SK-N-SH (cell line): ENCODE measurements at regions not wholly inside any gene's neighbourhood (a gene's known extent, or its start where the extent isn't known, plus 50 kb on each side); places are given as distances from the start of the nearest gene placed in this dataset.

Source experiments
- CTCF ChIA-PET: fragments of 300-600, 350-600 bp; formaldehyde crosslinking; extraction: SDS; loops from one replicate; lab custom pipeline; 2021; lab: Yijun Ruan, JAX
- POLR2A ChIA-PET: fragments of 350-600 bp; sonication (Branson Sonifier 250); formaldehyde crosslinking; extraction: SDS; loops from one replicate; lab custom pipeline; 2020; ENCODE audit warnings: antibody characterized with exemption, inconsistent platforms; lab: Yijun Ruan, JAX
- DNase-seq: peaks from one replicate; pipeline ENCODE4 v3.0.0; 2012
- H2AFZ ChIP-seq: fragments of 200-600 bp; sonication (generic); 2 replicates; pipeline ENCODE4 v1.8.1; 2016; ENCODE audit warnings: antibody characterized with exemption, mild to moderate bottlenecking, low read depth
- H3F3A ChIP-seq: fragments of 200-600 bp; sonication (generic); replicated peaks from 2 replicates; pipeline ENCODE3; 2016; ENCODE audit warnings: antibody characterized with exemption, mild to moderate bottlenecking; ENCODE audit not compliant: insufficient read depth
- H3K27ac ChIP-seq, 2 experiments: fragments of 200-500 bp in 1 of 2; fragments of 200-600 bp in 1 of 2; sonication (Bioruptor generic) in 1 of 2; sonication (generic), shearing (Covaris generic) in 1 of 2; 2 replicates each; pipeline versions ENCODE4 v1.5.1 to v1.6.1; 2014 to 2016; ENCODE audit warnings: low read depth in 2 of 2, inconsistent platforms in 1 of 2, low read length in 1 of 2, mild to moderate bottlenecking in 1 of 2, mixed read lengths in 1 of 2
- H3K27me3 ChIP-seq: fragments of 200-600 bp; sonication (generic), shearing (Covaris generic); 2 replicates; pipeline ENCODE4 v1.6.1; 2016; ENCODE audit warnings: mixed run types; ENCODE audit not compliant: insufficient read depth
- H3K36me3 ChIP-seq, 2 experiments: fragments of 200-500 bp in 1 of 2; fragments of 200-600 bp in 1 of 2; sonication (Bioruptor generic) in 1 of 2; sonication (generic) in 1 of 2; replicated peaks in 1 of 2; 2 replicates each; pipeline versions ENCODE3 to v1.5.1; 2014 to 2016; ENCODE audit warnings: low read length in 1 of 2, mild to moderate bottlenecking in 1 of 2; ENCODE audit not compliant: insufficient read depth in 2 of 2, control insufficient read depth in 1 of 2
- H3K4me1 ChIP-seq, 2 experiments: fragments of 200-500 bp in 1 of 2; fragments of 200-600 bp in 1 of 2; sonication (Bioruptor generic) in 1 of 2; sonication (generic), shearing (Covaris generic) in 1 of 2; 2 replicates each; pipeline versions ENCODE4 v1.5.1 to v1.6.1; 2014 to 2016; ENCODE audit warnings: low read depth in 1 of 2, low read length in 1 of 2, mixed run types in 1 of 2; ENCODE audit not compliant: insufficient read depth in 2 of 2, control insufficient read depth in 1 of 2
- H3K4me2 ChIP-seq: fragments of 200-600 bp; sonication (generic), shearing (Covaris generic); 2 replicates; pipeline ENCODE4 v1.6.1; 2017; ENCODE audit warnings: mixed run types
- H3K4me3 ChIP-seq, 2 experiments: fragments of 200-500 bp in 1 of 2; fragments of 200-600 bp in 1 of 2; sonication (Bioruptor generic) in 1 of 2; sonication (generic), shearing (Covaris generic) in 1 of 2; 2 replicates each; pipeline versions ENCODE4 v1.5.1 to v1.8.1; 2014 to 2016; ENCODE audit warnings: low read depth in 2 of 2, inconsistent platforms in 1 of 2, low read length in 1 of 2, mild to moderate bottlenecking in 1 of 2, mixed read lengths in 1 of 2, moderate library complexity in 1 of 2
- H3K79me2 ChIP-seq: fragments of 200-600 bp; sonication (generic); 2 replicates; pipeline ENCODE4 v1.8.1; 2017; ENCODE audit warnings: mild to moderate bottlenecking; ENCODE audit not compliant: insufficient read depth
- H3K9ac ChIP-seq: fragments of 200-600 bp; sonication (generic); 2 replicates; pipeline ENCODE4 v1.6.1; 2017; ENCODE audit warnings: mixed run types
- H3K9me2 ChIP-seq: fragments of 200-600 bp; sonication (generic); 2 replicates; pipeline ENCODE4 v1.6.1; 2017; ENCODE audit warnings: mixed run types
- H3K9me3 ChIP-seq: fragments of 200-600 bp; sonication (generic); 2 replicates; pipeline ENCODE4 v1.6.1; 2017; ENCODE audit warnings: mixed run types, mild to moderate bottlenecking, moderate library complexity
- H4K20me1 ChIP-seq: fragments of 200-600 bp; sonication (generic); 2 replicates; pipeline ENCODE4 v1.6.1; 2017; ENCODE audit warnings: mild to moderate bottlenecking, mixed run types; ENCODE audit not compliant: insufficient read depth
- ELF1 ChIP-seq: IDR thresholded peaks from 2 replicates; pipeline ENCODE4 v1.4.0; 2012
- EZH2phosphoT487 ChIP-seq: fragments of 200-600 bp; sonication (generic); IDR thresholded peaks from 2 replicates; pipeline ENCODE4 v1.6.1; 2017; ENCODE audit warnings: low read depth, mixed run types, mild to moderate bottlenecking, antibody characterized with exemption, moderate library complexity, borderline replicate concordance
- FOXM1 ChIP-seq: IDR thresholded peaks from 2 replicates; pipeline ENCODE4 v1.4.0; 2012; ENCODE audit warnings: low read depth, mild to moderate bottlenecking
- GATA2 ChIP-seq: sonication (generic); formaldehyde crosslinking; IDR thresholded peaks from 2 replicates; pipeline ENCODE4 v1.5.0; 2020; ENCODE audit warnings: mild to moderate bottlenecking, missing genetic modification reagents
- MEF2A ChIP-seq: IDR thresholded peaks from 2 replicates; pipeline ENCODE4 v1.4.0; 2012; ENCODE audit warnings: low read depth, borderline replicate concordance
- MXI1 ChIP-seq: IDR thresholded peaks from 2 replicates; pipeline ENCODE4 v1.6.1; 2012; ENCODE audit warnings: mild to moderate bottlenecking, low read depth, low read length, improper control_type of control experiment
- NFIC ChIP-seq: IDR thresholded peaks from 2 replicates; pipeline ENCODE4 v1.4.0; 2012; ENCODE audit warnings: borderline replicate concordance
- NRF1 ChIP-seq: IDR thresholded peaks from 2 replicates; pipeline ENCODE4 v1.6.1; 2012; ENCODE audit warnings: low read depth, mild to moderate bottlenecking, low read length
- RAD21 ChIP-seq: IDR thresholded peaks from 2 replicates; pipeline ENCODE4 v1.6.1; 2012; ENCODE audit warnings: mild to moderate bottlenecking, low read length
- RCOR1 ChIP-seq: fragments of 150-350 bp; IDR thresholded peaks from 2 replicates; pipeline ENCODE4 v1.6.1; 2017; ENCODE audit warnings: antibody characterized with exemption, low read length
- REST ChIP-seq: IDR thresholded peaks from 2 replicates; pipeline ENCODE4 v1.6.1; 2012; ENCODE audit warnings: mild to moderate bottlenecking, low read depth, low read length, moderate library complexity
- RFX5 ChIP-seq: IDR thresholded peaks from 2 replicates; pipeline ENCODE4 v1.6.1; 2012; ENCODE audit warnings: mild to moderate bottlenecking, improper control_type of control experiment, low read length
- RXRA ChIP-seq: IDR thresholded peaks from 2 replicates; pipeline ENCODE4 v1.4.0; 2012; ENCODE audit warnings: low read depth, mild to moderate bottlenecking, borderline replicate concordance
- SMC3 ChIP-seq: IDR thresholded peaks from 2 replicates; pipeline ENCODE4 v1.6.1; 2012; ENCODE audit warnings: low read depth, low read length, improper control_type of control experiment
- USF2 ChIP-seq: fragments of 150-350 bp; IDR thresholded peaks from 2 replicates; pipeline ENCODE4 v1.6.1; 2017; ENCODE audit warnings: antibody characterized with exemption, low read length, low read depth, borderline replicate concordance
- YY1 ChIP-seq: IDR thresholded peaks from 2 replicates; pipeline ENCODE4 v1.4.0; 2012; ENCODE audit warnings: low read depth, mild to moderate bottlenecking
- WGBS: methylation state at CpG from one replicate; pipeline ENCODE4 v1.1.6; 2017; ENCODE audit warnings: low lambda C conversion rate; 5-methylcytosine and 5-hydroxymethylcytosine counted together

GRCh38 chr11:80553565-80553964, 1112.7 kb upstream of the TENM4 start:
- H3K4me1 ChIP-seq = no peaks in the 10 kb centered on the region
- CTCF ChIA-PET = interaction anchor here (0.6 kb wide), 1 partner anchor 32 kb away, joined by 3 read pairs; no protein-coding TSS in a partner anchor
- WGBS = 14% methylated on average over 2 of the region's 2 CpGs

More at GRCh38 chr11:80553565-80553964, 1112.7 kb upstream of the TENM4 start:
- TF ChIP-seq YY1 (no peak), REST (no peak), SMC3 (no peak), RFX5 (no peak), RAD21 (no peak), USF2 (no peak), EZH2phosphoT487 (no peak), GATA2 (CRISPR knock-in tag) (no peak), MXI1 (no peak), NRF1 (no peak), RCOR1 (no peak), ELF1 (no peak), RXRA (no peak), MEF2A (no peak), NFIC (no peak), FOXM1 (no peak)
- no peaks in the 10 kb centered on the region for H3K79me2 ChIP-seq
- no peaks in the 10 kb centered on the region for H3F3A ChIP-seq
- no peaks in the 10 kb centered on the region for H3K27me3 ChIP-seq
- POLR2A ChIA-PET = no interaction called here
- no peaks in the 10 kb centered on the region for H3K36me3 ChIP-seq
- H4K20me1 ChIP-seq = no peaks in the 10 kb centered on the region
- no peaks in the 10 kb centered on the region for H3K9me3 ChIP-seq
- H3K9ac ChIP-seq = no peak overlapping the region
- H3K4me2 ChIP-seq = no peak overlapping the region
- DNase-seq = no peak
- no peaks in the 10 kb centered on the region for H3K9me2 ChIP-seq
- H3K27ac ChIP-seq = no peak overlapping the region
- no peak overlapping the region for H2AFZ ChIP-seq
- H3K4me3 ChIP-seq = no peak overlapping the region
